Activated naive CD8-positive, alpha-beta T cell (primary cell): ENCODE measurements at regions not wholly inside any gene's neighbourhood (a gene's known extent, or its start where the extent isn't known, plus 50 kb on each side); places are given as distances from the start of the nearest gene placed in this dataset.
"Not testable (repeated sequence)": the region's sequence is repeated elsewhere in the genome, so short reads cannot be mapped to it uniquely, and the experiment has no call there.

Experiments used
- H3K27ac Mint-ChIP-seq: one replicate; pipeline ENCODE4 v1.8.0; 2021; ENCODE audit warnings: mixed read lengths
- H3K27me3 Mint-ChIP-seq: one replicate; pipeline ENCODE4 v1.8.0; 2021; ENCODE audit warnings: mixed read lengths
- H3K36me3 Mint-ChIP-seq: one replicate; pipeline ENCODE4 v1.8.0; 2021; ENCODE audit warnings: mixed read lengths
- H3K4me1 Mint-ChIP-seq: one replicate; pipeline ENCODE4 v1.8.0; 2021; ENCODE audit warnings: low read depth, mixed read lengths
- H3K4me3 Mint-ChIP-seq: one replicate; pipeline ENCODE4 v1.8.0; 2021; ENCODE audit warnings: mild to moderate bottlenecking, mixed read lengths
- H3K9me3 Mint-ChIP-seq: one replicate; pipeline ENCODE4 v1.8.0; 2021; ENCODE audit warnings: low read depth, mixed read lengths

- Mint-ChIP-seq H3K9me3 (no peaks in the 10 kb centered on the region), H3K36me3 (no peaks in the 10 kb centered on the region), H3K4me3 (no peak overlapping the region), H3K27me3 (peaks cover 19% of the 10 kb centered on the region), H3K4me1 (no peaks in the 10 kb centered on the region), H3K27ac (no peak overlapping the region)
Measured at GRCh38 chr1:112141301-112141700, 151.8 kb upstream of the KCND3 start.

- peaks cover 20% of the 10 kb centered on the region for H3K27me3 Mint-ChIP-seq
Measured at GRCh38 chr1:112141923-112142322, 152.5 kb upstream of the KCND3 start.

GRCh38 chr1:112143871-112144441, 154.5 kb upstream of the KCND3 start:
- H3K27me3 Mint-ChIP-seq = peaks cover 23% of the 10 kb centered on the region
- no peaks in the 10 kb centered on the region for H3K36me3 Mint-ChIP-seq
- H3K4me3 Mint-ChIP-seq = no peak overlapping the region
- H3K27ac Mint-ChIP-seq = no peak overlapping the region
- H3K4me1 Mint-ChIP-seq = no peaks in the 10 kb centered on the region
- H3K9me3 Mint-ChIP-seq = peaks cover 10% of the 10 kb centered on the region

More at GRCh38 chr1:112141923-112142322, 152.5 kb upstream of the KCND3 start:
- no peaks in the 10 kb centered on the region for H3K9me3 Mint-ChIP-seq
- no peak overlapping the region for H3K4me3 Mint-ChIP-seq
- no peaks in the 10 kb centered on the region for H3K4me1 Mint-ChIP-seq
- no peak overlapping the region for H3K27ac Mint-ChIP-seq
- H3K36me3 Mint-ChIP-seq = no peaks in the 10 kb centered on the region

- H3K27me3 Mint-ChIP-seq = peaks cover 22% of the 10 kb centered on the region
- no peak overlapping the region for H3K4me3 Mint-ChIP-seq
- H3K4me1 Mint-ChIP-seq = no peaks in the 10 kb centered on the region
- no peak overlapping the region for H3K27ac Mint-ChIP-seq
- H3K36me3 Mint-ChIP-seq = no peaks in the 10 kb centered on the region
- H3K9me3 Mint-ChIP-seq = peaks cover 10% of the 10 kb centered on the region
Measured at GRCh38 chr1:112144733-112145426, 155.4 kb upstream of the KCND3 start.

- Mint-ChIP-seq H3K4me3 (no peak overlapping the region), H3K27ac (no peak overlapping the region), H3K27me3 (peaks cover 21% of the 10 kb centered on the region), H3K9me3 (peaks cover 16% of the 10 kb centered on the region), H3K4me1 (no peaks in the 10 kb centered on the region), H3K36me3 (no peaks in the 10 kb centered on the region)
Measured at GRCh38 chr1:112146201-112146715, 156.8 kb upstream of the KCND3 start.

- not testable (repeated sequence) for H3K36me3 Mint-ChIP-seq, H3K4me3 Mint-ChIP-seq, H3K4me1 Mint-ChIP-seq, H3K9me3 Mint-ChIP-seq, H3K27ac Mint-ChIP-seq
- H3K27me3 Mint-ChIP-seq = peaks cover 11% of the 10 kb centered on the region
Measured at GRCh38 chr1:112160214-112160613, 170.7 kb upstream of the KCND3 start.

GRCh38 chr1:112165375-112165774, 175.9 kb upstream of the KCND3 start:
- H3K36me3 Mint-ChIP-seq = peaks cover 5% of the 10 kb centered on the region
- no peak overlapping the region for H3K27ac Mint-ChIP-seq
- peaks cover 5% of the 10 kb centered on the region for H3K9me3 Mint-ChIP-seq
- peaks cover 21% of the 10 kb centered on the region for H3K27me3 Mint-ChIP-seq
- H3K4me3 Mint-ChIP-seq = no peak overlapping the region
- H3K4me1 Mint-ChIP-seq = no peaks in the 10 kb centered on the region

GRCh38 chr1:112169517-112169916, 180.0 kb upstream of the KCND3 start:
- Mint-ChIP-seq H3K27me3 (peaks cover 13% of the 10 kb centered on the region), H3K4me3 (no peak overlapping the region), H3K4me1 (no peaks in the 10 kb centered on the region), H3K27ac (no peak overlapping the region), H3K9me3 (peaks cover 3% of the 10 kb centered on the region), H3K36me3 (no peaks in the 10 kb centered on the region)

GRCh38 chr1:112172294-112172882, 182.9 kb upstream of the KCND3 start:
- H3K27ac Mint-ChIP-seq = no peak overlapping the region
- H3K9me3 Mint-ChIP-seq = peaks cover 3% of the 10 kb centered on the region
- H3K4me1 Mint-ChIP-seq = no peaks in the 10 kb centered on the region
- no peak overlapping the region for H3K4me3 Mint-ChIP-seq
- no peaks in the 10 kb centered on the region for H3K36me3 Mint-ChIP-seq
- H3K27me3 Mint-ChIP-seq = peaks cover 11% of the 10 kb centered on the region

GRCh38 chr1:112177314-112177713, 187.8 kb upstream of the KCND3 start:
- no peak overlapping the region for H3K4me3 Mint-ChIP-seq
- H3K27ac Mint-ChIP-seq = no peak overlapping the region
- peaks cover 5% of the 10 kb centered on the region for H3K9me3 Mint-ChIP-seq
- H3K4me1 Mint-ChIP-seq = no peaks in the 10 kb centered on the region
- peaks cover 7% of the 10 kb centered on the region for H3K27me3 Mint-ChIP-seq
- H3K36me3 Mint-ChIP-seq = no peaks in the 10 kb centered on the region

- Mint-ChIP-seq H3K4me3 (no peak overlapping the region), H3K27ac (no peak overlapping the region), H3K36me3 (no peaks in the 10 kb centered on the region), H3K9me3 (peaks cover 7% of the 10 kb centered on the region), H3K4me1 (no peaks in the 10 kb centered on the region), H3K27me3 (peaks cover 9% of the 10 kb centered on the region)
Measured at GRCh38 chr1:112188611-112189010, 199.1 kb upstream of the KCND3 start.

GRCh38 chr1:112196008-112196588, 199.9 kb upstream of the CTTNBP2NL start:
- Mint-ChIP-seq H3K4me1 (no peaks in the 10 kb centered on the region), H3K36me3 (no peaks in the 10 kb centered on the region), H3K27ac (no peak overlapping the region), H3K9me3 (peaks cover 7% of the 10 kb centered on the region), H3K4me3 (no peak overlapping the region), H3K27me3 (peaks cover 7% of the 10 kb centered on the region)

GRCh38 chr1:112196731-112197130, 199.3 kb upstream of the CTTNBP2NL start:
- no peaks in the 10 kb centered on the region for H3K4me1 Mint-ChIP-seq
- peaks cover 7% of the 10 kb centered on the region for H3K9me3 Mint-ChIP-seq
- H3K27ac Mint-ChIP-seq = no peak overlapping the region
- H3K4me3 Mint-ChIP-seq = no peak overlapping the region
- H3K27me3 Mint-ChIP-seq = peaks cover 7% of the 10 kb centered on the region
- no peaks in the 10 kb centered on the region for H3K36me3 Mint-ChIP-seq

- H3K9me3 Mint-ChIP-seq = no peaks in the 10 kb centered on the region
- H3K36me3 Mint-ChIP-seq = no peaks in the 10 kb centered on the region
- peaks cover 16% of the 10 kb centered on the region for H3K27me3 Mint-ChIP-seq
- no peak overlapping the region for H3K27ac Mint-ChIP-seq
- H3K4me1 Mint-ChIP-seq = no peaks in the 10 kb centered on the region
- H3K4me3 Mint-ChIP-seq = no peak overlapping the region
Measured at GRCh38 chr1:112209493-112209892, 186.5 kb upstream of the CTTNBP2NL start.

- H3K36me3 Mint-ChIP-seq = peaks cover 3% of the 10 kb centered on the region
- no peaks in the 10 kb centered on the region for H3K4me1 Mint-ChIP-seq
- H3K4me3 Mint-ChIP-seq = no peak overlapping the region
- no peak overlapping the region for H3K27ac Mint-ChIP-seq
- H3K27me3 Mint-ChIP-seq = peaks cover 7% of the 10 kb centered on the region
- no peaks in the 10 kb centered on the region for H3K9me3 Mint-ChIP-seq
Measured at GRCh38 chr1:112219267-112219666, 176.7 kb upstream of the CTTNBP2NL start.
